GM12874 (cell line): ENCODE measurements at regions not wholly inside any gene's neighbourhood (a gene's known extent, or its start where the extent isn't known, plus 50 kb on each side); places are given as distances from the start of the nearest gene placed in this dataset.

ENCODE experiments used
- CTCF ChIP-seq: IDR thresholded peaks from 2 replicates; pipeline ENCODE4 v1.5.1; 2011; ENCODE audit warnings: low read depth, mild to moderate bottlenecking, control low read depth, low read length, moderate library complexity; ENCODE audit not compliant: insufficient read depth

GRCh38 chr2:168300460-168300859 lies 53.1 kb upstream of the STK39 start:
- TF ChIP-seq CTCF = no peak

GRCh38 chr2:168304024-168304681 lies 56.8 kb upstream of the STK39 start:
- TF ChIP-seq CTCF = no peak

GRCh38 chr2:168307379-168307778 lies 60.0 kb upstream of the STK39 start:
- TF ChIP-seq CTCF = no peak

GRCh38 chr2:168310580-168310979 lies 63.2 kb upstream of the STK39 start:
- no peak for TF ChIP-seq CTCF

GRCh38 chr2:168311261-168311910 lies 64.0 kb upstream of the STK39 start:
- no peak for TF ChIP-seq CTCF

- no peak for TF ChIP-seq CTCF
Observed at GRCh38 chr2:168312036-168312822, 64.8 kb upstream of the STK39 start.

- TF ChIP-seq CTCF = no peak
Observed at GRCh38 chr2:168314236-168314635, 66.8 kb upstream of the STK39 start.
